ENCODE measurements at regions not wholly inside any gene's neighbourhood (a gene's known extent, or its start where the extent isn't known, plus 50 kb on each side); places are given as distances from the start of the nearest gene placed in this dataset.
A peak's percentile ranks its signal among the peaks of the same experiment; 100 is the strongest.

- H2AK5ac ChIP-seq (ENCODE audit: low read length): no peak overlapping the region
- no peak overlapping the region for H4K5ac ChIP-seq (ENCODE audit: low read length)
- H3K79me2 ChIP-seq (ENCODE audit: control insufficient read depth, insufficient read depth, low read length): no peaks in the 10 kb centered on the region
- H3K27ac ChIP-seq (ENCODE audit: low read depth, low read length): no peak overlapping the region
- H3K4me1 ChIP-seq (ENCODE audit: control insufficient read depth, low read depth, low read length): peaks cover 13% of the 10 kb centered on the region
- no peak overlapping the region for H3K4ac ChIP-seq (ENCODE audit: low read depth, low read length)
- no peaks in the 10 kb centered on the region for H3K79me1 ChIP-seq (ENCODE audit: low read length)
- H2BK120ac ChIP-seq (ENCODE audit: low read depth, low read length): no peak overlapping the region
- H3K4me3 ChIP-seq (ENCODE audit: low read length): no peak overlapping the region
- H2BK5ac ChIP-seq (ENCODE audit: low read length): no peak overlapping the region
- WGBS (ENCODE audit: extremely low coverage, insufficient coverage, low lambda C conversion rate): no CpG with 5 or more reads among the region's 4 CpGs
- no peaks in the 10 kb centered on the region for H3K36me3 ChIP-seq (ENCODE audit: control insufficient read depth, insufficient read depth, low read length)
- H3K18ac ChIP-seq (ENCODE audit: low read length): no peak overlapping the region
- no peak for DNase-seq
- no peak overlapping the region for H4K8ac ChIP-seq (ENCODE audit: low read depth, low read length)
- peak overlapping the region; percentile 4 for H3K9ac ChIP-seq (ENCODE audit: low read length)
- H3K23ac ChIP-seq (ENCODE audit: low read length): no peak overlapping the region
- no peaks in the 10 kb centered on the region for H3K27me3 ChIP-seq (ENCODE audit: insufficient read depth, low read length, poor library complexity)
- H2BK15ac ChIP-seq (replicated peaks; ENCODE audit: low read depth): no peak overlapping the region
- H3K4me2 ChIP-seq (ENCODE audit: low read length): no peak overlapping the region
- H3K56ac ChIP-seq (ENCODE audit: low read length): peak overlapping the region; percentile 35
Observed at GRCh38 chr1:201676641-201677040, 137.7 kb downstream of the NAV1 start.

DNA sequence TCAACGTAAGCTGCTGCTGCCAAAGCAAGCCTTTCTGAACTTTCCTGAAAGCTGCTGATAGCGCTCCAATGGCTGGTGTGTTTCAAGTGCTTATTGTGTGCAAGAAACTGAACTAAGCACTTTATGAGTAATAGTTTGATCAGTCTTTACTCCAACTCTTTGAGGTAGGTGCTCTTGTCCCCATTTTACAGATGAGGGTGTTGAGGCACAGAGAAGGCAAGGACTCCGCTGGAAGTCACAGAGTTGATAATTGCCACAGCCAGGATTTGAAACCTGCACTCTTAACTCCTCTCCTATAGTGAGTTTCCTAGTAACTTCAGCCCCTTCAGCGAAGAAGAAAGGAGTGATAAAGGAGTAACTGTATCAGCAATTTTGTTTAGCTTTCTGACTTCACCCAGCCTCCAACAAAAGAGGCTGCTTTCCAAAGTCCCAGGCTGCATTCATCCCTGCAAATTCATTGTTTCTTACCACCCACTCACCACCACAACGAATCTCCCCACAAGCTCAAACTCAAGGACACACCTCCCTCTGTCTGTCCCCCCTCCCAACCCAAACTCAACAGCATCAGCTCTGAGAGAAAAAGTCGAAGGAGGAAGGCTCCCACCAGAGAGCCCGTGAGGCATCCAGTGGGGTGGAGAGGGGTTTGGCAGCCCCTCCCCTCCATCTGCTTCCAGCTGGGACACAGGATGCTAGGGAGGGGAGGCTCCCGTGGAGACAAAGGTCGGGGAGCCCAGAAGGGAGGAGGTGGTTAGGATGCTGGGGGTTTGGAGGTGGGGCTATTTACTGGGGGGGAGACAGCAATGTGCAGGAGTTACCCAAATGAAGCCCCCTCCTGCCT is 139.6 kb downstream of the NAV1 start:
- Histone ChIP-seq H3K18ac (ENCODE audit: low read length) (no peak overlapping the region), H2BK5ac (ENCODE audit: low read length) (no peak overlapping the region), H2BK15ac (replicated peaks; ENCODE audit: low read depth) (no peak overlapping the region), H3K4me1 (ENCODE audit: control insufficient read depth, low read depth, low read length) (peaks cover 13% of the 10 kb centered on the region), H3K79me1 (ENCODE audit: low read length) (no peaks in the 10 kb centered on the region), H3K23ac (ENCODE audit: low read length) (no peak overlapping the region), H4K8ac (ENCODE audit: low read depth, low read length) (no peak overlapping the region), H3K56ac (ENCODE audit: low read length) (no peak overlapping the region), H3K27me3 (ENCODE audit: insufficient read depth, low read length, poor library complexity) (no peaks in the 10 kb centered on the region), H2BK120ac (ENCODE audit: low read depth, low read length) (no peak overlapping the region), H3K79me2 (ENCODE audit: control insufficient read depth, insufficient read depth, low read length) (no peaks in the 10 kb centered on the region), H2AK5ac (ENCODE audit: low read length) (no peak overlapping the region), H3K4me3 (ENCODE audit: low read length) (no peak overlapping the region), H4K5ac (ENCODE audit: low read length) (no peak overlapping the region), H3K4me2 (ENCODE audit: low read length) (peak overlapping the region; percentile 11), H3K4ac (ENCODE audit: low read depth, low read length) (no peak overlapping the region), H3K27ac (ENCODE audit: low read depth, low read length) (no peak overlapping the region), H3K9ac (ENCODE audit: low read length) (no peak overlapping the region), H3K36me3 (ENCODE audit: control insufficient read depth, insufficient read depth, low read length) (no peaks in the 10 kb centered on the region)
- DNase-seq: peak; percentile 67
- no CpG with 5 or more reads among the region's 9 CpGs for WGBS (ENCODE audit: extremely low coverage, insufficient coverage, low lambda C conversion rate)

GRCh38 chr1:201681375-201681774 is 142.4 kb downstream of the NAV1 start:
- no peak overlapping the region for H4K8ac ChIP-seq (ENCODE audit: low read depth, low read length)

GRCh38 chr1:201682964-201683363 is 144.0 kb downstream of the NAV1 start:
- Histone ChIP-seq H3K4me3 (ENCODE audit: low read length) (no peak overlapping the region), H3K4me1 (ENCODE audit: control insufficient read depth, low read depth, low read length) (peaks cover 23% of the 10 kb centered on the region), H3K27me3 (ENCODE audit: insufficient read depth, low read length, poor library complexity) (no peaks in the 10 kb centered on the region), H2AK5ac (ENCODE audit: low read length) (no peak overlapping the region), H3K4ac (ENCODE audit: low read depth, low read length) (no peak overlapping the region), H2BK5ac (ENCODE audit: low read length) (no peak overlapping the region), H3K9ac (ENCODE audit: low read length) (no peak overlapping the region), H3K18ac (ENCODE audit: low read length) (no peak overlapping the region), H4K5ac (ENCODE audit: low read length) (no peak overlapping the region), H2BK120ac (ENCODE audit: low read depth, low read length) (no peak overlapping the region), H3K27ac (ENCODE audit: low read depth, low read length) (no peak overlapping the region), H4K8ac (ENCODE audit: low read depth, low read length) (no peak overlapping the region), H2BK15ac (replicated peaks; ENCODE audit: low read depth) (no peak overlapping the region), H3K79me1 (ENCODE audit: low read length) (no peaks in the 10 kb centered on the region), H3K4me2 (ENCODE audit: low read length) (no peak overlapping the region), H3K56ac (ENCODE audit: low read length) (no peak overlapping the region), H3K36me3 (ENCODE audit: control insufficient read depth, insufficient read depth, low read length) (no peaks in the 10 kb centered on the region), H3K23ac (ENCODE audit: low read length) (no peak overlapping the region), H3K79me2 (ENCODE audit: control insufficient read depth, insufficient read depth, low read length) (no peaks in the 10 kb centered on the region)
- no peak for DNase-seq
- no CpG with 5 or more reads among the region's 4 CpGs for WGBS (ENCODE audit: extremely low coverage, insufficient coverage, low lambda C conversion rate)

More at GRCh38 chr1:201681375-201681774, 142.4 kb downstream of the NAV1 start:
- H2BK15ac ChIP-seq (replicated peaks; ENCODE audit: low read depth): no peak overlapping the region
- no peak overlapping the region for H2BK120ac ChIP-seq (ENCODE audit: low read depth, low read length)
- no peak overlapping the region for H3K23ac ChIP-seq (ENCODE audit: low read length)
- H3K18ac ChIP-seq (ENCODE audit: low read length): no peak overlapping the region
- no peak overlapping the region for H3K56ac ChIP-seq (ENCODE audit: low read length)
- no CpG with 5 or more reads among the region's 8 CpGs for WGBS (ENCODE audit: extremely low coverage, insufficient coverage, low lambda C conversion rate)
- no peak overlapping the region for H4K5ac ChIP-seq (ENCODE audit: low read length)
- H3K4me3 ChIP-seq (ENCODE audit: low read length): no peak overlapping the region
- H2BK5ac ChIP-seq (ENCODE audit: low read length): no peak overlapping the region
- no peaks in the 10 kb centered on the region for H3K79me2 ChIP-seq (ENCODE audit: control insufficient read depth, insufficient read depth, low read length)
- no peaks in the 10 kb centered on the region for H3K27me3 ChIP-seq (ENCODE audit: insufficient read depth, low read length, poor library complexity)
- H3K4me2 ChIP-seq (ENCODE audit: low read length): no peak overlapping the region
- no peak overlapping the region for H3K4ac ChIP-seq (ENCODE audit: low read depth, low read length)
- H3K27ac ChIP-seq (ENCODE audit: low read depth, low read length): no peak overlapping the region
- DNase-seq: no peak
- H3K9ac ChIP-seq (ENCODE audit: low read length): no peak overlapping the region
- H3K79me1 ChIP-seq (ENCODE audit: low read length): no peaks in the 10 kb centered on the region
- H2AK5ac ChIP-seq (ENCODE audit: low read length): no peak overlapping the region
- no peaks in the 10 kb centered on the region for H3K36me3 ChIP-seq (ENCODE audit: control insufficient read depth, insufficient read depth, low read length)
- peaks cover 18% of the 10 kb centered on the region for H3K4me1 ChIP-seq (ENCODE audit: control insufficient read depth, low read depth, low read length)

DNA sequence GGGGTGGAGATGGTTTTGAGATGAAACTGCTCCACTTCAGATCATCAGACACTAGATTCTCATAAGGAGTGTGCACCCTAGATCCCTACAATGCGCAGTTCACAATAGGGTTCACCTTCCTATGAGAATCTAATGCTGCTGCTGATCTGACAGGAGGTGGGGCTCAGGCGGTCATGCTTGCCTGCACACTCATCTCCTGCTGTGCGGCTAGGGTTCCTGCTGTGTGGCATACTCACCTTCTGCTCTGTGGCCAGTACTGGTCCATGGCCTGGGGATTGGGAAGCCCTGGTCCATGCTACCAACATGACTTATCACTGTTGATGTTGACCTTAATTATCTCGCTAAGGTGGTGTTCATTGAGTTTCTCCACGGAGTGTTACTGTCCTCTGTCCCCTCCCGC is 144.5 kb downstream of the NAV1 start:
- no CpG with 5 or more reads among the region's 6 CpGs for WGBS (ENCODE audit: extremely low coverage, insufficient coverage, low lambda C conversion rate)
- H3K79me1 ChIP-seq (ENCODE audit: low read length): no peaks in the 10 kb centered on the region

More for the DNA sequence above, 144.5 kb downstream of the NAV1 start:
- Histone ChIP-seq H2AK5ac (ENCODE audit: low read length) (no peak overlapping the region), H2BK5ac (ENCODE audit: low read length) (no peak overlapping the region), H4K5ac (ENCODE audit: low read length) (no peak overlapping the region), H3K56ac (ENCODE audit: low read length) (no peak overlapping the region), H3K4me3 (ENCODE audit: low read length) (no peak overlapping the region), H3K27me3 (ENCODE audit: insufficient read depth, low read length, poor library complexity) (no peaks in the 10 kb centered on the region), H3K4me1 (ENCODE audit: control insufficient read depth, low read depth, low read length) (peaks cover 25% of the 10 kb centered on the region), H3K79me2 (ENCODE audit: control insufficient read depth, insufficient read depth, low read length) (no peaks in the 10 kb centered on the region), H3K18ac (ENCODE audit: low read length) (no peak overlapping the region), H3K9ac (ENCODE audit: low read length) (no peak overlapping the region), H2BK120ac (ENCODE audit: low read depth, low read length) (no peak overlapping the region), H3K4ac (ENCODE audit: low read depth, low read length) (no peak overlapping the region), H3K4me2 (ENCODE audit: low read length) (no peak overlapping the region), H4K8ac (ENCODE audit: low read depth, low read length) (no peak overlapping the region), H3K27ac (ENCODE audit: low read depth, low read length) (no peak overlapping the region), H3K36me3 (ENCODE audit: control insufficient read depth, insufficient read depth, low read length) (no peaks in the 10 kb centered on the region), H3K23ac (ENCODE audit: low read length) (no peak overlapping the region), H2BK15ac (replicated peaks; ENCODE audit: low read depth) (no peak overlapping the region)
- no peak for DNase-seq

Data from mesendoderm (in vitro differentiated cells).